Urothelium cell line (cell line): ENCODE measurements at regions not wholly inside any gene's neighbourhood (a gene's known extent, or its start where the extent isn't known, plus 50 kb on each side); places are given as distances from the start of the nearest gene placed in this dataset.
"Not testable (repeated sequence)": the region's sequence is repeated elsewhere in the genome, so short reads cannot be mapped to it uniquely, and the experiment has no call there.

Experiments
- DNase-seq: peaks from one replicate; pipeline ENCODE4 v3.0.0; 2011; ENCODE audit warnings: low spot score, mixed read lengths
- FAIRE-seq: peaks from 2 replicates; lab custom pipeline; 2011; peaks lifted over from hg19 to GRCh38; lab: Jason Lieb, UNC

DNA sequence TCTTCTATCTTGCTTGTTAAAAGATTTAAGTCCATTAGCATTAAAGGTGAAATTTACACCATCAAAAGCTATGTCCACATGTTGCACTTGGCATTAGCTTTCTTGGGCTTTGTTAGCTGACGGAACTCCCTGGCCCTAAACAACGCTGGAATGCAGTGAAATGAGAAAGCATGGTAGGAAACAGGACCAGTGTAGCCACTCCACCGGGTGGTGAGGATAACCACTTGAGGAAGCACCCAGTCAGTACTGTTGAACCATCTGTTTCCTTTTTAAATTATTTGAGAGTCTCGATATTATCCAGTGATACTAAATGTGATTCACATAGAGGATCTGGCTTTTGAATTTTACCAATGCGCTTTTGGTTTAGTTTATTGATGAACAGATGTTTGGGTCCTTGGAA lies 374.9 kb upstream of the NOX3 start:
- FAIRE-seq (no peak), DNase-seq (no peak)

DNA sequence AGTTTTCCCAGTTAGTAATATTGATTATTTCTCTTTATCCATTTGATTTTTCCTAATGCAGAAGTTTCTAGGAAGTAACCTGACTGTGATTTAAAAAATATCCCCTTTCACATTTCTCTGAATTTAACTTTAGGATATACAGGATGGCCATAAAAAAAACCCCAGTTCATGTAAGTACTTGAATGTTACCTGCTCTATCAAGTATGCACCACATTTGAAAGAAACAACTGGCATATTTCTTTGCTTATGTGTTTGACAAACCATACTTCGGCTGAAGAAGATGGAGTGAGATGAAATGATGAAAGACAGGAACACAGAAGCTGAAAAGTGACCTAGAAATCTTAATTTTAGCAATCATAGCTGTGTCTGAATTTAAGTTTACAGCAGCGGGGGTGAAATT lies 374.0 kb upstream of the NOX3 start:
- no peak for FAIRE-seq
- no peak for DNase-seq

DNA sequence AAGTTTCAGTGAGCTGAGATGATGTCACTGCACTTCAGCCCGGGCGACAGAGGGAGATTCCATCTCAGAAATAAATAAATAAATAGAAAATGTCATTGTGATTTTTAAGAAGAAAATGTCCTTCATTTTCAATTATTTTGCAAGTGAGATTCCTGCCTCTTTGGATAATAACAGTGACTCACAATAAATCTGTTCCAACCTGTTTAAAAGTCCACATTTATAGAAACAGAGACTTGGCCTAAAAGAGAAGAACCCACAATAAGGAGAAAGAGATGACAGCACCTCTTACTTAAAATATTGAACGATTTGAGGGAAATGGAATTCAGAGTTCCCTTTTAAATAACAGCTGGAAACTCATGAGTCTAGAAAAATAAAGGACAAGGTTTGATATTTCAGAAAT lies 373.4 kb upstream of the NOX3 start:
- FAIRE-seq (no peak), DNase-seq (no peak)

DNA sequence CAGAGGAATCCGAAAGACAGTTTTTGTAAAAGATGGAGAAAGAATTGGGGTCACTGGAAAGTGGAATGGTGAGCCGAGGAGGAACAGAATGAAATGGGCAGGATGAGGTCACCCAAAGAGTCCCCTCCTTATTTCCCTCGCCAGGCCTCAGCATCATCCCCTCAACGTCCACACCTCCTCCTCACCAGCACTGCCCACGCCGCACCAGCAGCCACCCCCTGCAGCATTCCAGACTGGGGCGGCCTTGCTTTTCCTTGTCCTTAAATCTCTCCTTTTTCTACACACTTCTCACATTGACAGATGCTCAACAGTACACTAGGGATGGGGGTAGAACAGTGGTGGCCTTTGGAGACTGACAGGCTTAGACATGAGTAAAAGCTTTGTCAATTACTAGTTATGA lies 363.1 kb upstream of the NOX3 start:
- FAIRE-seq (no peak), DNase-seq (no peak)

DNA sequence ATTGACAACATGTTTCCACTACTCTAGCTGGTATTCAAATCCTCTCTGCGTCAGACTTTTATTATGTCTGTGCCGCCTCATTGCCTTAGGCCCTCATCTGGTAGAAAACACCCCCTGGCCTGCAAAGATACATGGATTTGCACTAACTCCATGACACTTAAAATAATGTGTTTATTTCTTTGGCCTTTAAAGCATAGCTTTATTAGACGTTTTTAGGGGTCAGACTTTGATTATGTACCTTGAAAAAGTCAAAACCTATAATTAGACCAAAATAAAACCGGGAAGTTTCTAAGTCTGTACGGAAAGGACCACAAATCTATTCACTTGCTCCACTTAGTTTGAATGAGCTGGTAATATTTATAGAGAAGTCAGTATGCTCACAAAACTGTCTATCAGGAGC lies 357.9 kb upstream of the NOX3 start:
- no peak for DNase-seq
- no peak for FAIRE-seq

DNA sequence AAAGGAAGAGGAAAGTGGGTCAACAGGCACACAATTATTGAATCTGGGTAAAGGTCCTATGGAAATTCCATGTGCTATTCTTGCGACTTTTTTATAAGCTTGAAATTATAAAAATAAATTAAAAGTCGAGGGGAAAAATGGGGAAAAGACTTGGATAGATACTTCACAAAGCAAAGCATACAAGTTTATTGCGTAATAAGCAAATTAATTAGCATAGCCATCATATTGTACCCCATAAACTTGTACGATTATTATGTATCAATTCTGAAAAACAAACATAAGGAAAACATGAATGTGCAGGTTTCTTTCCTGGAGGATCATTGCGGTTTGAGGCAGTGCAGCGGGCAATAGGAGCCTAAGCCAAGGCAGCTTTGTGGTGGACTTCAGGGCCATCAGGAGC lies 351.6 kb upstream of the NOX3 start:
- DNase-seq: no peak
- no peak for FAIRE-seq

DNA sequence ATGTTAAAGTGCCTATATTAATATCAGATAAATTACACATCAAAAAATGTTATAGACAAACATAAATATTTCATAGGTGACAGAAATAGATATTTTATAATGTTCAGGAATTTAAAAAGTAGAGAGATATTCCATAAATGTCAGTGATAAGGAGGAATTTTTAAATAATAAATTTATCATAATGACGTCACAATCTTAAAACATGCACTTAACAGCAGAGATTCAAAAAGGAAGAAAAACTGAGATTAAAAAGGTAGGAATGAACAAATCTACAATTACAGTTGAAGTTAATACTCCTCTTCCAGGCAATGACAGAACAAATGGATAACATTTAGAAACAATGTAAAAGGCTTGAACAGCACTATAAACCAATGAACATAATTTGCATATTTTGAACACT lies 345.4 kb upstream of the NOX3 start:
- FAIRE-seq (no peak), DNase-seq (no peak)

DNA sequence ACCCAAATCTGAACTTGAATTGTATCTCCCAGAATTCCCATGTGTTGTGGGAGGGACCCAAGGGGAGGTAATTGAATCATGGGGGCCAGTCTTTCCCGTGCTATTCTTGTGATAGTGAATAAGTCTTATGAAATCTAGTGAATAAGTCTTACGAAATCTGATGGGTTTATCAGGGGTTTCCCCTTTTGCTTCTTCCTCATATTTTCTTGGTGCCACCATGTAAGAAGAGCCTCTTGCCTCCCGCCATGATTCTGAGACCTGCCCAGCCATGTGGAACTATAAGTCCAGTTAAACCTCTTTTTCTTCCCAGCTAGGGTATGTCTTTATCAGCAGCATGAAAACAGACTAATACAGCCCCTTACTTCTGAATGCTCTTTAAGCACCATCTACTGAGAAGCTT lies 343.2 kb upstream of the NOX3 start:
- not testable (repeated sequence) for DNase-seq, FAIRE-seq

DNA sequence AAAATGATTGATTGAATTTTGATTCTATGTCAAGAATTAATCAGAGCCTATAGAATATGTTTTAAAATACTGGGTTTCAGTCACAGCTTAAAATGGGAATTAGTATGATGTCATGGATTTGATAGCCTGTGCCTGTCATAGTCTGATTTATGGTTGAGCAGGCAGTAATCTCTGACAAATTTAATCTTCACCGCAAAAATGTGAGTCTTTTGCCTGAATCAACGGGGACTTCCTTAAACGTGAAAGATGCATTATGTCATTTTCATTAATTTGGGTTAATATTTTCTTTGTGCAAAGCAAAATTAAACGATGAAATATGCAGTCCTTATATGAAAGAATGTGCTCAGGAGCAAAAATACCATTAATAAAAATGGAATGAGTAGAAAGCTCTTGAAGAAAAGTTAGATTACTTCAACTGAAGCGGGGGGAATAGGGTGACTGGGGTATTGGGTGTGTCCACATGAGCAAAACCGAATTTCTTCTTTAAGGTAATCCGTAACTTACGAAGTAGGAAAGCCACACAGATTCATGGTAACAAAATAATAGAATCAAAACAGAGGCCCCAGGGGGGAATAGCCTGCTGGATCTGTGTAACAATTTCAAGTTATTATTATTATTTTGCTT lies 339.6 kb upstream of the NOX3 start:
- no peak for FAIRE-seq

DNA sequence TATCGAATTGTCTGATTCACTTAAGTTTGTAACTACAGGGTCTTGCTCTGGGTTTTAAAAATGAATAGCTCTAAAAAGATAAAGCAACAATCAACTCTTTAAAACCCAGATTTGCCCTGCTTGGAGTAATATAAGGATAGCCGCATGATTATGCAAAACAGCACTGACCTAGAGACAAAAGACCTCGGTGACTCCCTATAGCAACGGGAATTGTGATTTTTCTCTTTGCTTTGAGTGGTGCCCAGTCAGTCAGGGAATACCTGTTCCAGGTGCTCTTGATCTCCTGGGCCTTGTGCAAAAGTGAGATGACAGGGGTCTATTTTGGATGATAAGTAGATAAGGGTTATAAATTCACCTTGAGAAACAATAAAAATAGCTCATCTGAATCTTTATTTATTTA lies 336.3 kb upstream of the NOX3 start:
- FAIRE-seq (no peak), DNase-seq (no peak)

More for the DNA sequence above, 339.6 kb upstream of the NOX3 start:
- DNase-seq: peak; percentile 49

DNA sequence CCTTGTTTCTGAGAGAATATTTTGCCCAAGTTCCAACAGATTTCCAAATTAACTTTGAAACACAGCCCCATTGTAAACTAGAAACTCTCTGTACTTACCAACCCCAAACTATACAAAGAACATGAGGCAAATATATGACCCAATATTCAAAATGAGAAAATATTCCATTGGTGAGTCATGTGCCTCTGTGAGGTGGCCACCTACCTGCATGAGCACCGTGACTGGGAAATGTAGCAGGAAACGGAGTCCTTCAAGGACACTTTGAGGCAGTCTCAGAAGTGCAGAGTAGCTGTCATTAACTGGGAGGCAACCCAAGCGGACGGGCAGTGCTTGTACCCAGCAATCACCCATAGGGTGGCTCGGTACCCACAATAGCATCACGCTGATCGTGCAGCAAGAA lies 335.5 kb upstream of the NOX3 start:
- FAIRE-seq (no peak), DNase-seq (peak; percentile 26)

DNA sequence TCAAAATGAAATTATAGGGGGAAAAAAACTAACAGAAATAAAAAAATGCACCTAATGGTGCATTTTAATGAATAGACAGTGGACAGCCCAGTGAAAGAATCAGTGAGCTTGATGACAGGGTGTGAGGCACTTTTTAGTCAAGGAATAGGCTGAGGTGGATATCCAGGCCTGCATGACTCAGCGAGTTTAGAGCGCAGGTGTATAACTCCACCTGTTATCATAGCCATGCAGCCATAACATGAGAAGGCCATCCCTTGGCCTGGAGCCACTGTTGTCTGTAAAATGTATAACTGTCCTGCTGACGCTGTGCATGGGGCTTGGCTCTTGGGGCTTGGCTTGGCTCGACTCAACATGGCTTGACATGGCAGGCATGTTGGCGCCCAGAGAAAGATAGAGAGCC lies 331.5 kb upstream of the NOX3 start:
- DNase-seq: no peak
- FAIRE-seq: no peak

DNA sequence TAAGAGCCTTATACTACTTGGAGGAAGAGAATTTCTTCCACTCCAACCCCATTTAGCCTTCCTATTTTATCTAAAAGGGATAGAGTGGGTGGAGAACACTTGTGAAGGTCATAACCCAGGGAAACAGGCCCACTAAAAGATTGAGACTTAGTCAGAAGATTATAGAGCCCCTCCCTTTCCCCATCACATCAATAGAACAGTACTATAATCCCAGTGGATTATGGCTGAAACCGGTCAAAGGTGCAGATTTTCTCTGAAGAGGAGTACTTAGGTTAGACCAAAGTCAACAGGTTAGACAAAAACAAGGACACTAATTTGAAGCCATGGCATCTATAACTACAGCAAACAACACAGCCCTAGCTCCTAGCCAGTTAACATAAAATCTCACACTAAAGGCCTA lies 330.9 kb upstream of the NOX3 start:
- DNase-seq: no peak
- FAIRE-seq: no peak

DNA sequence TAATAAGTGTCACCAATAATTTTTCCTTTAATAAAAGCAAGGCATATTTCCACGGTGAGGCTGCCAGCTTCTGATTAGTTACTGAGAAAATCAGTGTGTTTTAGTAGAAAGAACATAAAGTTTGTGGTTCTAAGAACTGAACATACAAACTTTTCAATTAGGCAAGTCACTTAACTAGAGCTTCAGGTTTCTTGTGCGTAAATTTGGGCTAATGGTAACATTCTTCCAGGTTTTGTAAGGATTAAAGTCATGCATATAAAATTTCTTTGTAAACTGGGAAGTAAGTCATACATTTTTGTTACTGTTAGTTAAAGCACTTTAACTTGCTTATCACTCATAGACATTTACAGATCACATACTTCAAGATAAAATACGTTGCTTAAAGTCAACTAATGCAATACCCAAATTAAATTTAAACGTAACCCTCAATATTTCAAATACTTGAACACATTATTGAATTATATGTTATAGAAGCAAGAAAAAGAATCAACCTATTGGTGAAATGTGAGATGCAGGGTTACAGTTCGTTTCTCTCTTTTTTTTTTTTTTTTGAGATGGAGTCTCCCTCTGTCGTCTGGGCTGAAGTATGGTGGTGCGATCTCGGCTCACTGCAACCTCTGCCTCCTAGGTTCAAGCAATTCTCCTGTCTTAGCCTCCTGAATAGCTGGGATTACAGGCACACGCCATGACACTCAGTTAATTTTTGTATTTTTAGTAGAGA lies 327.3 kb upstream of the NOX3 start:
- DNase-seq (no peak), FAIRE-seq (no peak)

DNA sequence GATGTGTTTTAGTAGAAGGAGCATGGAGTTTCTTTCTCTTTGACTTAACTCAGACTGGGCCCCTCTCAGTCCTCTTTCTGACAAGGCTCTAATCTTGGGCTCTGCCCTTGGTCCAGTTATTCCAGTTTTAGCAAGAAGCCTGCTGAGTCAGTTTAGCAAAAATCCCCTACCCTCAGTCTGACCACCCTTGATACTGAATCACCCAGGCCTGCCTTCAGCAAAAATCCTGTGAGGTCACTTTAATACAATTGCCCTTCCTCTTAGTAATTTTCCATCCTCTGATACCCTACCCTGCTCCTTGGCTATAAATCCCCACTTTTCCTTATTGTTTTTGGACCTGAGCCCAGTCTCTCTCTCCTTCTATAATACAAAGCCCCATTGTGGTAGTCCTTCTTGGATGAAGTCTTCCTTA lies 326.7 kb upstream of the NOX3 start:
- peak; percentile 75 for DNase-seq
- FAIRE-seq: no peak

DNA sequence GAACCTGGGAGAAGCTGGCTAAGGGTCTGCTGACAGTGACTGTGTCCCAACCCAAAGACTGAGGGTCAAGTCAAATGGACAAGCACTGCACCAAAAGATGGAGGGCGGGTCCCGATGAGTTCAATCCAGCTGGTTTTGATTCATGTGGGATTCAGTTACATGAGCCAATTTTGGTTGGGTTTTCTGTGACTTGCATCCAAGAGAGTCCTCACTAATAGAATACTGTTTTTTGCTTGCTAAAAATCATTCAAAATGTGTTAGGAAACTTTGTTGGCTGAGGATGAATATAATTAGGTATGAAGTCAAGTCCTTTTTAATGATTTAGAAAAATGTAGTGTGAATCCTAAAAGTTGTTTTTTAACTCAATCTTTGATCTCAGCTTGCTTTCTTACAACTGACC lies 323.8 kb upstream of the NOX3 start:
- DNase-seq (no peak), FAIRE-seq (no peak)

DNA sequence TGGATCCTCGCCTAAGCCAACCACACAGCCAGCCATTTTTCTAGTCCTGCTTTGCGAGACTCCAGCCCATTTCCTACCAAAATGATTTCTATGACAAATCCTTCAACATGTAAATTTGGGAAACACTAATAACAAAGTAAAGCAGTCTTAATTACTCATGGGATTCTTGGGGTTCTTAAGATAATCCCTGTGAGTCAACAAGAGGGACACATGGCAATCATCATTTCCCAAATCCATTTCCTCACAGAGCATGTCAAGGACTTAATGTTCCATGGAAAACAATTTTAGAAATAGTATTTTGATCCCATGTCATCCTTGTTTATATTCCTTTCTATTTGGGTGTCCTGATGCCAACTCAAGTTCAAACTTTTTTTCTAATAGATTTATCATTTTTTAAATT lies 322.7 kb upstream of the NOX3 start:
- FAIRE-seq: no peak
- no peak for DNase-seq

DNA sequence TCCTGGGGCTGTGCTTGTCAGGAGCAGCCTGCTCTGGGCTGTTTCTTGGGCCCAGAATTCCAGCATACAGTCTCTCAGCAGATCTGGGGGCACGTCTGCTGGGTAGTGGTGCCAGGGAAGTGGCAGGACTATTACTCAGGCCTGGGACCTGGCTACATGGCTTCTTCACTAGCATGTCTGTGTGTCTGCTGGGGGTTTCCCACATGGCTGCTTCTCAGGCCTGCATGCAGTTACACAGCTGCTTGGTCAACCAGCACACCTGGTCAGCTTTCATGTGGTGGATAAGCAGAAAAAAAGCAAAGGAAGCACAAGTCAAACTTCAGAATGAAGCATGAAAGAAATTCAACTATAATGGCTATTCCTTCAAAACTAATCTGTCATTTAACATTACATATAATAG lies 316.2 kb upstream of the NOX3 start:
- DNase-seq (no peak), FAIRE-seq (no peak)

DNA sequence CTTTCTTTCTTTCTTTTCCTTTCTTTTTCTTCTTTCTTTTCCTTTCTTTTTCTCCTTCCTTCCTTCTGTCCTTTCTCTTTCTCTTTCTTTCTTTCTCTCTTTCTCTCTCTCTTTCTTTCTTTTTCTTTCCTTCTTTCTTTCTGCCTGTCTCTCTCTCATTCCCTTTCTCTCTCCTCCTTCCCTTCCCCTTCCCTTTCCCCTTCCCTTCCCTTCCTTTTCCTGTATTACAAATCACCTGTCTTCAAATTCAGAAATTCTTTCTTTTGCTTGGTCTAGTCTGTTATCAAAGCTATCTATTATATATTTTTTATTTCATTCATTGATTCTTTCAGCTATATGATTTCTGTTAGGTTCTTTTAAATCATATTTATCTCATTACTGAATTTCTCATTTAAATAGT lies 315.2 kb upstream of the NOX3 start:
- FAIRE-seq: no peak
- no peak for DNase-seq

DNA sequence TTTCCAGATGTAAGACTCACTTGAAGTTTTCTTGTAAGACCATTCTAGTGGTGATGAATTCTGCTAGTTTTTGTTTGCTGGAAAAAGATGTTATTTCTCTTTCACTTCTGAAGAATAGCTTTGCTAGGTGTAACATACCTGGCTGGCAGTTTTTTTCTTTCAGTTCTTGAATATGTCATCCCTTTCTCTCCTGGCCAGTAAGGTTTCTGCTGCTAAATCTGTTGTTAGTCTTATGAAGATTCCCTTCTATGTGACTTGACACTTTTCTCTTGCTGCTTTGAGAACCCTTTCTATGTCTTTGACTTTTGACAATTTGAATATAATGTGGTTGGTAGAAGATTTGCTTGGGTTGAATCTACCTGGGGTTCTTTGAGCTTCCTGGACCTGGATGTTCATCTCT lies 314.7 kb upstream of the NOX3 start:
- FAIRE-seq (no peak), DNase-seq (no peak)

DNA sequence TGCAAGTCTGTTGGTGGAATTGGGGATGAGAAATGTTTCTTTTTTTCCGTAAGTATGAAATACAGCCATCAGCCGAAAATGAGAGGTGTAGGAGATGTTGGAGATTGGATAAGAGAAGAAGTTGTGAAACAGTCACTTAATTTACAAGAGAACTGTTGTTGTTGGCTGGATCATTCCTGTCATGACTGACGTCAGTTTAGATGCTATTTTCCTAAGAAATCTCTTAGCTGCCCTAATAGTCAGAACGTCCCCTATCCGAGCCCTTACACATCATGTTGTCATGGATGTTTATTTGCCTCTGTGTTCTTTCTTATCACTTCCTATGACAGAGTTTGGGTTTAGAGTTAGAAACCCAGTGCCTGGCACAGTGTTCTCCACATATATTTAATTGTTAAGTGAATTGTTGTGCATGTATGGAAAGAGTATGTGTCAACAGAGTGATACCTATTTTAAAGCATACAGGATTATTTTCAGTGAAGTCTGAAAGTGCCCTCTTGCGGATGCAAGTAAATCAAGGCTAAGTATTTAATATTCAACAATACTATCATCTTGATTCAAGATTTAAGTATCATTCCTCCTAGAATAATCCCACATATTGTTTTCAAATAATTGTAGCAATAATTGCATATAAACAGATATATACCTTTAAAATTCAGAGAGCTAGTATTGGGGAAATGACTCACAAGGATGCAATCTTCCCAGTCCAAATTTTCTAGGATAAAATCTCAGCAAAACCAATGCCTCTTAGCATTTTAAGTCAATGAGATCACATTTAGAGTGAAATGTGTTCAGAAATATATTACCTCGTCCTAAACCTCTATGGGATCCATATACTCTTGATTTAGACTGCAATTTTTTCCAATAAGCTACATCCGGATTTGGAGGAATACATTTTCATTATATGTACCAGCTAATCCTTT lies 309.9 kb upstream of the NOX3 start:
- no peak for FAIRE-seq
- DNase-seq: peak; percentile 9

DNA sequence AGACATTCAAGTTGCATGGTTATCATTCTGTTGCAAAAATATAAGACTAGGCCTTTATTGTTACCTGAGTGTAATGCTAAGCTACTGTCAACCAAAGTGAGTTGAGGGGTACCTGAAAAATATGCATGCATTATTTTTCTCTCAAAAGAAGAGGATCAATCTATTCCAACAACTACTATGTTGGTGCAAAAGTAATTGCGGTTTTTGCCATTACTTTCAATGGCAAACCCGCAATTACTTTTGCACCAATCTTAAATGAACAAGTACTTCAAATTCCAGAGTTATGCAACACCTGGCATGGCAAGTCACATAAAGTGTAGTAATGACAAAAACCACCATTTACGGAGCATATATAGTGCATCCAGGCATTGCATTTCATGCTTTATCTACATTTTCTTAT lies 307.0 kb upstream of the NOX3 start:
- no peak for DNase-seq
- no peak for FAIRE-seq
